SK-N-SH treated with all-trans-retinoic acid at 6 μM for 48 hours (cell line): ENCODE measurements at regions not wholly inside any gene's neighbourhood (a gene's known extent, or its start where the extent isn't known, plus 50 kb on each side); places are given as distances from the start of the nearest gene placed in this dataset.

Experiments
- ATAC-seq: fragments of 200-7000 bp; cut with Tn5 transposase; 3 replicates; pipeline ENCODE4 v1.9.1; 2020; ENCODE audit warnings: mild to moderate bottlenecking, moderate library complexity
- ARNTL ChIP-seq: fragments of 450-650 bp; formaldehyde crosslinking; IDR thresholded peaks from 2 replicates; pipeline ENCODE4 v1.5.0; 2020; ENCODE audit warnings: low read depth, mild to moderate bottlenecking, moderate library complexity, borderline replicate concordance
- CSDC2 ChIP-seq: fragments of 250-450 bp; sonication (Bioruptor Pico); IDR thresholded peaks from 2 replicates; pipeline ENCODE4 v1.5.0; 2020; ENCODE audit warnings: mild to moderate bottlenecking, moderate library complexity
- CSRNP3 ChIP-seq: fragments of 250-450 bp; sonication (Bioruptor Pico); IDR thresholded peaks from 2 replicates; pipeline ENCODE4 v1.5.1; 2021; ENCODE audit warnings: mild to moderate bottlenecking, moderate library complexity
- ESRRG ChIP-seq: fragments of 250-450 bp; sonication (Bioruptor Pico); IDR thresholded peaks from 2 replicates; pipeline ENCODE4 v1.6.1; 2021; ENCODE audit warnings: mild to moderate bottlenecking
- GLIS3 ChIP-seq: fragments of 250-450 bp; sonication (Bioruptor Pico); IDR thresholded peaks from 2 replicates; pipeline ENCODE4 v1.5.0; 2020; ENCODE audit warnings: mild to moderate bottlenecking, moderate library complexity
- ISL1 ChIP-seq: fragments of 250-450 bp; sonication (Bioruptor Pico); IDR thresholded peaks from 2 replicates; pipeline ENCODE4 v2.1.2; 2022; ENCODE audit warnings: mild to moderate bottlenecking, moderate library complexity
- PATZ1 ChIP-seq: fragments of 250-450 bp; sonication (Bioruptor Pico); IDR thresholded peaks from 2 replicates; pipeline ENCODE4 v1.8.0; 2020; ENCODE audit warnings: mild to moderate bottlenecking, moderate library complexity, borderline replicate concordance
- PPARA ChIP-seq: fragments of 250-450 bp; sonication (Bioruptor Pico); IDR thresholded peaks from 2 replicates; pipeline ENCODE4 v1.5.0; 2020; ENCODE audit warnings: mild to moderate bottlenecking, borderline replicate concordance
- RARB ChIP-seq: fragments of 250-450 bp; sonication (Bioruptor Pico); IDR thresholded peaks from 2 replicates; pipeline ENCODE4 v1.8.0; 2021; ENCODE audit warnings: mild to moderate bottlenecking, moderate library complexity
- TSHZ2 ChIP-seq: fragments of 250-450 bp; sonication (Bioruptor Pico); IDR thresholded peaks from 2 replicates; pipeline ENCODE4 v1.5.0; 2020; ENCODE audit warnings: mild to moderate bottlenecking, moderate library complexity
- ZC3H10 ChIP-seq: fragments of 250-450 bp; sonication (Bioruptor Pico); IDR thresholded peaks from 2 replicates; pipeline ENCODE4 v1.5.1; 2021; ENCODE audit warnings: mild to moderate bottlenecking, moderate library complexity
- ZFP3 ChIP-seq: fragments of 250-450 bp; sonication (Bioruptor Pico); IDR thresholded peaks from 2 replicates; pipeline ENCODE4 v1.5.0; 2020; ENCODE audit warnings: mild to moderate bottlenecking, moderate library complexity
- ZNF565 ChIP-seq: fragments of 450-650 bp; formaldehyde crosslinking; conservative IDR thresholded peaks from 2 replicates; pipeline ENCODE4 v1.5.0; 2020; ENCODE audit warnings: low read depth, mild to moderate bottlenecking, moderate library complexity
- ZNF70 ChIP-seq: fragments of 450-650 bp; formaldehyde crosslinking; IDR thresholded peaks from 2 replicates; pipeline ENCODE4 v1.5.0; 2020; ENCODE audit warnings: mild to moderate bottlenecking, moderate library complexity
- ZNF8 ChIP-seq: fragments of 450-650 bp; formaldehyde crosslinking; IDR thresholded peaks from 2 replicates; pipeline ENCODE4 v1.5.0; 2020; ENCODE audit warnings: mild to moderate bottlenecking, moderate library complexity

GRCh38 chr4:169870507-169870906 lies 112.8 kb upstream of the HPF1 start (continued):
- TF ChIP-seq ARNTL = no peak
- no peak for TF ChIP-seq PATZ1 (CRISPR knock-in tag)
- no peak for TF ChIP-seq ZNF565 (CRISPR knock-in tag)
- TF ChIP-seq CSRNP3 = no peak

- ATAC-seq = no peak
- TF ChIP-seq PPARA (CRISPR knock-in tag) (no peak), ZNF8 (CRISPR knock-in tag) (no peak), PATZ1 (CRISPR knock-in tag) (no peak), ZNF70 (CRISPR knock-in tag) (no peak), CSRNP3 (no peak), CSDC2 (no peak), RARB (no peak), TSHZ2 (CRISPR knock-in tag) (no peak), GLIS3 (CRISPR knock-in tag) (no peak), ZFP3 (CRISPR knock-in tag) (no peak), ARNTL (no peak), ZNF565 (CRISPR knock-in tag) (no peak), ISL1 (no peak), ESRRG (CRISPR knock-in tag) (no peak)
Observed at GRCh38 chr4:169869490-169869889, 111.7 kb upstream of the HPF1 start.

- TF ChIP-seq ZC3H10 (CRISPR knock-in tag) (no peak), ZNF70 (CRISPR knock-in tag) (no peak), TSHZ2 (CRISPR knock-in tag) (no peak), ARNTL (no peak)
- ATAC-seq = no peak
Observed at GRCh38 chr4:169861593-169861992, 103.8 kb upstream of the HPF1 start.
